22Rv1 (cell line): ENCODE measurements at regions not wholly inside any gene's neighbourhood (a gene's known extent, or its start where the extent isn't known, plus 50 kb on each side); places are given as distances from the start of the nearest gene placed in this dataset.

Source experiments
- CTCF ChIP-seq: fragments of 450-650 bp; IDR thresholded peaks from 2 replicates; pipeline ENCODE4 v1.5.1; 2017; ENCODE audit warnings: mild to moderate bottlenecking
- ZFX ChIP-seq: fragments of 450-650 bp; IDR thresholded peaks from 2 replicates; pipeline ENCODE4 v1.6.1; 2017; ENCODE audit warnings: antibody characterized with exemption, borderline replicate concordance

- TF ChIP-seq CTCF (no peak), ZFX (no peak)
Observed at GRCh38 chr2:116988303-116988702, 826.2 kb upstream of the DDX18 start.
